Ovary (tissue), 3 donors: ENCODE measurements at regions not wholly inside any gene's neighbourhood (a gene's known extent, or its start where the extent isn't known, plus 50 kb on each side); places are given as distances from the start of the nearest gene placed in this dataset.

Experiments
- CTCF ChIP-seq, 3 donors: fragments of 450-650 bp in 2 of 3; fragments of 200-600 bp in 1 of 3; IDR thresholded peaks; one replicate each; pipeline versions ENCODE4 v1.5.1 to v1.8.0; 2016 to 2022; ENCODE audit warnings: antibody characterized with exemption in 3 of 3, mild to moderate bottlenecking in 1 of 3
- POLR2A ChIP-seq: fragments of 450-650 bp; IDR thresholded peaks from one replicate; pipeline ENCODE4 v1.6.1; 2017; ENCODE audit warnings: antibody characterized with exemption, mild to moderate bottlenecking, moderate library complexity
- donor health status: DM: no; HTN: no; CAD: no.

GRCh38 chr10:21159669-21160068 is 262.6 kb upstream of the NEBL start:
- TF ChIP-seq POLR2A (no peak), CTCF (IDR thresholded peaks at IDR 0.05) (no peak)
